SK-N-MC (cell line): ENCODE measurements at regions not wholly inside any gene's neighbourhood (a gene's known extent, or its start where the extent isn't known, plus 50 kb on each side); places are given as distances from the start of the nearest gene placed in this dataset.

Experiments
- EZH2 ChIP-seq: fragments of 200-600 bp; sonication (generic); IDR thresholded peaks from one replicate; pipeline ENCODE4 v1.6.1; 2017; ENCODE audit warnings: antibody characterized with exemption
- FOXP2 ChIP-seq: optimal IDR thresholded peaks from 2 replicates; pipeline ENCODE3; 2011; ENCODE audit warnings: mild to moderate bottlenecking, moderate library complexity; ENCODE audit not compliant: insufficient read depth; ENCODE audit errors: extremely low read length, control extremely low read depth
- POLR2AphosphoS5 ChIP-seq: IDR thresholded peaks from 2 replicates; pipeline ENCODE4 v1.6.1; 2012; ENCODE audit warnings: mild to moderate bottlenecking, low read depth, low read length, borderline replicate concordance

DNA sequence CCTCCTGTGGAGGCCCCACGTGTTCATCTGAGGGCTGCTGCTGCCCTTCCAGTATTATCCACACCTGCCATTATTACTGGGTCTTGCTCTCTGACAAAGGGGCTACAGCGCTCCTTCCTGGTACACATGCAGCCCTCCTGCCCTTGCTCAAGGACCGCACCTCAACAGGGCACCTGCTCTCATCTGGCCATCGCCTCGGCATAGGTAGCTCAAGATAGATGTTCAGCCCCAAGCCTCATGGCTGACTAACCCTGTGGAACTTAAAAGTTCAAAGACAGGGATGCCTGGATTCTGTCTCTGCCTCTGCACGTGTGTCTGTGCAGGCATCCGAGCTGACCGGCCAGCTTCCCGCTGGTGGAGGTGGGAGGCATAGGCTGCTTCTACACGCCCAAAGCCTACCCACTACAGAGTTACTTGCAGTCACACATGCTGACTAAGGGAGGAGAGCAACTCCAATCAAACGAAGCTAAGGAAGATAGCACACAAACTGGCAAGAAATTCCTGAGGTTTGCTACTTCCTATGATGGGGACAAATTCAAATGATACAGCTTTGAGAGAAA is 152.5 kb upstream of the ATP10A start:
- no peak for TF ChIP-seq EZH2
- TF ChIP-seq POLR2AphosphoS5: no peak
- no peak for TF ChIP-seq FOXP2
